ENCODE measurements at regions not wholly inside any gene's neighbourhood (a gene's known extent, or its start where the extent isn't known, plus 50 kb on each side); places are given as distances from the start of the nearest gene placed in this dataset.

- Histone ChIP-seq H3K9ac (ENCODE audit: low read depth in 1 of 2, low read length in 2 of 2) (no peak overlapping the region), H3K4me3 (ENCODE audit: low read depth in 1 of 2, low read length in 2 of 2) (no peak overlapping the region), H3K36me3 (ENCODE audit: control insufficient read depth in 1 of 2, insufficient read depth in 2 of 2, low read length in 2 of 2) (no peaks in the 10 kb centered on the region), H3K9me3 (ENCODE audit: control insufficient read depth in 1 of 2, low read length in 2 of 2) (no peaks in the 10 kb centered on the region), H3K4me1 (ENCODE audit: control insufficient read depth in 1 of 2, insufficient read depth in 2 of 2, low read length in 2 of 2) (no peaks in the 10 kb centered on the region), H3K27ac (ENCODE audit: low read depth, low read length) (no peak overlapping the region), H3K27me3 (ENCODE audit: control insufficient read depth in 1 of 2, insufficient read depth in 2 of 2, low read length in 2 of 2) (peaks cover 8 to 19% of the 10 kb centered on the region in 2 donors)
These were observed 81.9 kb upstream of the POU3F1 start for GRCh38 chr1:38128511-38128910.

- Histone ChIP-seq H3K27ac (ENCODE audit: low read depth, low read length) (no peak overlapping the region), H3K36me3 (ENCODE audit: control insufficient read depth in 1 of 2, insufficient read depth in 2 of 2, low read length in 2 of 2) (no peaks in the 10 kb centered on the region), H3K4me3 (ENCODE audit: low read depth in 1 of 2, low read length in 2 of 2) (no peak overlapping the region), H3K9ac (ENCODE audit: low read depth in 1 of 2, low read length in 2 of 2) (no peak overlapping the region), H3K27me3 (ENCODE audit: control insufficient read depth in 1 of 2, insufficient read depth in 2 of 2, low read length in 2 of 2) (peaks cover 4 to 11% of the 10 kb centered on the region in 2 donors), H3K4me1 (ENCODE audit: control insufficient read depth in 1 of 2, insufficient read depth in 2 of 2, low read length in 2 of 2) (no peaks in the 10 kb centered on the region), H3K9me3 (ENCODE audit: control insufficient read depth in 1 of 2, low read length in 2 of 2) (no peaks in the 10 kb centered on the region)
These were observed 80.8 kb upstream of the POU3F1 start for GRCh38 chr1:38127428-38127827.

GRCh38 chr1:38126970-38127369 is 80.4 kb upstream of the POU3F1 start:
- no peak overlapping the region for H3K9ac ChIP-seq (ENCODE audit: low read depth in 1 of 2, low read length in 2 of 2)
- H3K27ac ChIP-seq (ENCODE audit: low read depth, low read length) = no peak overlapping the region
- H3K9me3 ChIP-seq (ENCODE audit: control insufficient read depth in 1 of 2, low read length in 2 of 2) = no peaks in the 10 kb centered on the region
- H3K4me3 ChIP-seq (ENCODE audit: low read depth in 1 of 2, low read length in 2 of 2) = no peak overlapping the region
- H3K4me1 ChIP-seq (ENCODE audit: control insufficient read depth in 1 of 2, insufficient read depth in 2 of 2, low read length in 2 of 2) = no peaks in the 10 kb centered on the region
- H3K36me3 ChIP-seq (ENCODE audit: control insufficient read depth in 1 of 2, insufficient read depth in 2 of 2, low read length in 2 of 2) = no peaks in the 10 kb centered on the region
- H3K27me3 ChIP-seq (ENCODE audit: control insufficient read depth in 1 of 2, insufficient read depth in 2 of 2, low read length in 2 of 2) = peaks cover 4 to 7% of the 10 kb centered on the region in 2 donors

- Histone ChIP-seq H3K27me3 (ENCODE audit: control insufficient read depth in 1 of 2, insufficient read depth in 2 of 2, low read length in 2 of 2) (peaks cover 0 to 4% of the 10 kb centered on the region in 2 donors), H3K9me3 (ENCODE audit: control insufficient read depth in 1 of 2, low read length in 2 of 2) (no peaks in the 10 kb centered on the region), H3K4me3 (ENCODE audit: low read depth in 1 of 2, low read length in 2 of 2) (no peak overlapping the region), H3K27ac (ENCODE audit: low read depth, low read length) (no peak overlapping the region), H3K36me3 (ENCODE audit: control insufficient read depth in 1 of 2, insufficient read depth in 2 of 2, low read length in 2 of 2) (no peaks in the 10 kb centered on the region), H3K9ac (ENCODE audit: low read depth in 1 of 2, low read length in 2 of 2) (no peak overlapping the region), H3K4me1 (ENCODE audit: control insufficient read depth in 1 of 2, insufficient read depth in 2 of 2, low read length in 2 of 2) (no peaks in the 10 kb centered on the region)
These were observed 79.4 kb upstream of the POU3F1 start for GRCh38 chr1:38125837-38126520.

GRCh38 chr1:38125016-38125415 is 78.4 kb upstream of the POU3F1 start:
- no peak overlapping the region for H3K9ac ChIP-seq (ENCODE audit: low read depth in 1 of 2, low read length in 2 of 2)
- H3K27me3 ChIP-seq (ENCODE audit: control insufficient read depth in 1 of 2, insufficient read depth in 2 of 2, low read length in 2 of 2) = peaks cover 0 to 4% of the 10 kb centered on the region in 2 donors
- H3K36me3 ChIP-seq (ENCODE audit: control insufficient read depth in 1 of 2, insufficient read depth in 2 of 2, low read length in 2 of 2) = no peaks in the 10 kb centered on the region
- no peak overlapping the region for H3K4me3 ChIP-seq (ENCODE audit: low read depth in 1 of 2, low read length in 2 of 2)
- H3K9me3 ChIP-seq (ENCODE audit: control insufficient read depth in 1 of 2, low read length in 2 of 2) = no peaks in the 10 kb centered on the region
- H3K4me1 ChIP-seq (ENCODE audit: control insufficient read depth in 1 of 2, insufficient read depth in 2 of 2, low read length in 2 of 2) = no peaks in the 10 kb centered on the region
- no peak overlapping the region for H3K27ac ChIP-seq (ENCODE audit: low read depth, low read length)

GRCh38 chr1:38123356-38124135 is 77.0 kb upstream of the POU3F1 start:
- Histone ChIP-seq H3K4me3 (ENCODE audit: low read depth in 1 of 2, low read length in 2 of 2) (no peak overlapping the region), H3K27me3 (ENCODE audit: control insufficient read depth in 1 of 2, insufficient read depth in 2 of 2, low read length in 2 of 2) (peaks cover 0 to 4% of the 10 kb centered on the region in 2 donors), H3K36me3 (ENCODE audit: control insufficient read depth in 1 of 2, insufficient read depth in 2 of 2, low read length in 2 of 2) (no peaks in the 10 kb centered on the region), H3K9ac (ENCODE audit: low read depth in 1 of 2, low read length in 2 of 2) (no peak overlapping the region), H3K9me3 (ENCODE audit: control insufficient read depth in 1 of 2, low read length in 2 of 2) (no peaks in the 10 kb centered on the region), H3K27ac (ENCODE audit: low read depth, low read length) (no peak overlapping the region), H3K4me1 (ENCODE audit: control insufficient read depth in 1 of 2, insufficient read depth in 2 of 2, low read length in 2 of 2) (no peaks in the 10 kb centered on the region)

DNA sequence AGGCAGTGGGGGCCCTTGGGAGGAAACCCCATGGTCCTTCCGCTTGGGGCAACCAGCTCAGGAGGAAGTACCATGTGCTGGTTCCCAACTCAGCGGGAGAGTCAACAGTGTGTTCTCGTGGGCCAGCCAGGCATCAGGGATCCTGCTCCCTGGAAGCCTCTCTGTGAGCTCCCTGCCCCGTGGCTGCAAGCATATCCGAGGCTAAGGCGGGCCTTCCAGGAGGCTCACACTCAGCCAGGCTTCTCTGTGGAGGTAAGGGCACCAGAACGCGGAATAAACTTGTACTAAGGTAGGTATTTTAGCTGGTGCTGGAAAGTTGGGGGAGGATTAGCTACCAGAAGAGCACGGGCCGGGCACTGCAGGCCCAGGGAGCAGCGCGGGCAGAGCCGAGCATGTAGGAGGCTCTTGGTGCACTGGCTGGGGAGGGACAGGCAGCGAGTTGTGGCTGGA is 74.7 kb upstream of the POU3F1 start:
- Histone ChIP-seq H3K27ac (ENCODE audit: low read depth, low read length) (no peak overlapping the region), H3K4me3 (ENCODE audit: low read depth in 1 of 2, low read length in 2 of 2) (no peak overlapping the region), H3K27me3 (ENCODE audit: control insufficient read depth in 1 of 2, insufficient read depth in 2 of 2, low read length in 2 of 2) (peaks cover 0 to 4% of the 10 kb centered on the region in 2 donors), H3K4me1 (ENCODE audit: control insufficient read depth in 1 of 2, insufficient read depth in 2 of 2, low read length in 2 of 2) (no peaks in the 10 kb centered on the region), H3K36me3 (ENCODE audit: control insufficient read depth in 1 of 2, insufficient read depth in 2 of 2, low read length in 2 of 2) (no peaks in the 10 kb centered on the region), H3K9ac (ENCODE audit: low read depth in 1 of 2, low read length in 2 of 2) (no peak overlapping the region), H3K9me3 (ENCODE audit: control insufficient read depth in 1 of 2, low read length in 2 of 2) (no peaks in the 10 kb centered on the region)

- Histone ChIP-seq H3K27ac (ENCODE audit: low read depth, low read length) (no peak overlapping the region), H3K9me3 (ENCODE audit: control insufficient read depth in 1 of 2, low read length in 2 of 2) (no peaks in the 10 kb centered on the region), H3K27me3 (ENCODE audit: control insufficient read depth in 1 of 2, insufficient read depth in 2 of 2, low read length in 2 of 2) (peaks cover 0 to 4% of the 10 kb centered on the region in 2 donors), H3K9ac (ENCODE audit: low read depth in 1 of 2, low read length in 2 of 2) (no peak overlapping the region), H3K4me1 (ENCODE audit: control insufficient read depth in 1 of 2, insufficient read depth in 2 of 2, low read length in 2 of 2) (no peaks in the 10 kb centered on the region), H3K4me3 (ENCODE audit: low read depth in 1 of 2, low read length in 2 of 2) (no peak overlapping the region), H3K36me3 (ENCODE audit: control insufficient read depth in 1 of 2, insufficient read depth in 2 of 2, low read length in 2 of 2) (no peaks in the 10 kb centered on the region)
These were observed 74.1 kb upstream of the POU3F1 start for GRCh38 chr1:38120552-38121230.

DNA sequence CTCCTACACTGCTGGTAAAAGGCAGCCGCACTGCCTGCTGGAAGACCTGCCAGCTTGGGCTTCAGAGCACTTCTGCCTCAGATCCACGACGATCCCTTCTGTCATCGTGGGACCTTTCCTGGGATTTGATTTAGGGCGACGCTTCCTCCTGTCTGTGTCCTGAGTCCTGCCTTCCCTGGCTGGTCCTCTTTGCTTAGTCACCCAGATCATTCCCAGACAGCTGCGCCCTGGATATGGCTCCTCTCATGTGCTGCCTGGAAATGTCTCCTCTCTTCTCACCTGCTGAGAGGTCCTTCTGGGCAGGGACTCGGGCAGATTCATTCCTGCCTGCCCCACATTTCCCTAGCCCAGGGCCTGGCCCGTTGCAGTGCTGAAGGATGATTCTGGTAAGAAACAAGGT is 72.4 kb upstream of the POU3F1 start:
- Histone ChIP-seq H3K9ac (ENCODE audit: low read depth in 1 of 2, low read length in 2 of 2) (no peak overlapping the region), H3K4me3 (ENCODE audit: low read depth in 1 of 2, low read length in 2 of 2) (no peak overlapping the region), H3K27me3 (ENCODE audit: control insufficient read depth in 1 of 2, insufficient read depth in 2 of 2, low read length in 2 of 2) (peaks cover 0 to 4% of the 10 kb centered on the region in 2 donors), H3K9me3 (ENCODE audit: control insufficient read depth in 1 of 2, low read length in 2 of 2) (no peaks in the 10 kb centered on the region), H3K27ac (ENCODE audit: low read depth, low read length) (no peak overlapping the region), H3K4me1 (ENCODE audit: control insufficient read depth in 1 of 2, insufficient read depth in 2 of 2, low read length in 2 of 2) (peaks cover 0 to 5% of the 10 kb centered on the region in 2 donors), H3K36me3 (ENCODE audit: control insufficient read depth in 1 of 2, insufficient read depth in 2 of 2, low read length in 2 of 2) (no peaks in the 10 kb centered on the region)

GRCh38 chr1:38117444-38117887 is 70.9 kb upstream of the POU3F1 start:
- H3K9me3 ChIP-seq (ENCODE audit: control insufficient read depth in 1 of 2, low read length in 2 of 2) = no peaks in the 10 kb centered on the region
- no peak overlapping the region for H3K9ac ChIP-seq (ENCODE audit: low read depth in 1 of 2, low read length in 2 of 2)
- H3K36me3 ChIP-seq (ENCODE audit: control insufficient read depth in 1 of 2, insufficient read depth in 2 of 2, low read length in 2 of 2) = no peaks in the 10 kb centered on the region
- H3K4me3 ChIP-seq (ENCODE audit: low read depth in 1 of 2, low read length in 2 of 2) = no peak overlapping the region
- H3K4me1 ChIP-seq (ENCODE audit: control insufficient read depth in 1 of 2, insufficient read depth in 2 of 2, low read length in 2 of 2) = peaks cover 0 to 5% of the 10 kb centered on the region in 2 donors
- peaks cover 0 to 4% of the 10 kb centered on the region in 2 donors for H3K27me3 ChIP-seq (ENCODE audit: control insufficient read depth in 1 of 2, insufficient read depth in 2 of 2, low read length in 2 of 2)
- H3K27ac ChIP-seq (ENCODE audit: low read depth, low read length) = no peak overlapping the region
